CD4-positive, CD25-positive, alpha-beta regulatory T cell (primary cell): ENCODE measurements at regions not wholly inside any gene's neighbourhood (a gene's known extent, or its start where the extent isn't known, plus 50 kb on each side); places are given as distances from the start of the nearest gene placed in this dataset.

Experiments used
- ATAC-seq, 2 donors: fragments of 150-1000 bp; cut with Tn5 transposase; one replicate each; pipeline ENCODE4 v1.10.0; 2021; ENCODE audit warnings: low read depth in 2 of 2, moderate number of reproducible peaks in 2 of 2, moderate library complexity in 1 of 2
- DNase-seq, 3 donors: peaks; one replicate each; pipeline versions ENCODE4 v3.0.0 to v3.0.0-alpha.2; 2012 to 2022; ENCODE audit warnings: mixed read lengths in 1 of 3
- H3K27ac ChIP-seq: one replicate; pipeline ENCODE4 v1.7.0; 2013; ENCODE audit warnings: mild to moderate bottlenecking, low read length; ENCODE audit not compliant: insufficient read depth, poor library complexity, severe bottlenecking
- H3K27me3 ChIP-seq: one replicate; pipeline ENCODE4 v1.7.0; 2013; ENCODE audit warnings: low read length; ENCODE audit not compliant: control insufficient read depth, insufficient read depth
- H3K36me3 ChIP-seq: one replicate; pipeline ENCODE4 v1.7.0; 2013; ENCODE audit warnings: mild to moderate bottlenecking, low read length, moderate library complexity; ENCODE audit not compliant: control insufficient read depth, insufficient read depth
- H3K4me1 ChIP-seq: 2 replicates; pipeline ENCODE4 v1.7.0; 2013; ENCODE audit warnings: mild to moderate bottlenecking, low read length; ENCODE audit not compliant: insufficient read depth, control insufficient read depth, poor library complexity, severe bottlenecking
- H3K4me3 ChIP-seq: one replicate; pipeline ENCODE4 v1.7.0; 2013; ENCODE audit warnings: low read depth, mild to moderate bottlenecking, low read length, moderate library complexity
- H3K9me3 ChIP-seq, 2 experiments: 1 replicate in 1 of 2; 2 replicates in 1 of 2; pipeline ENCODE4 v1.7.0; 2013; ENCODE audit warnings: low read length in 2 of 2, mild to moderate bottlenecking in 1 of 2, moderate library complexity in 1 of 2; ENCODE audit not compliant: control insufficient read depth in 2 of 2
- H3K27ac Mint-ChIP-seq, 3 donors: one replicate each; pipeline ENCODE4 v1.8.0; 2020 to 2022; ENCODE audit warnings: mild to moderate bottlenecking in 3 of 3, mixed read lengths in 3 of 3, moderate library complexity in 2 of 3
- H3K27me3 Mint-ChIP-seq: one replicate; pipeline ENCODE4 v1.8.0; 2022; ENCODE audit warnings: mild to moderate bottlenecking, mixed read lengths
- H3K36me3 Mint-ChIP-seq: one replicate; pipeline ENCODE4 v1.8.0; 2020; ENCODE audit warnings: mixed read lengths
- H3K4me1 Mint-ChIP-seq, 4 donors: one replicate each; pipeline ENCODE4 v1.8.0; 2020 to 2022; ENCODE audit warnings: mixed read lengths in 4 of 4, mild to moderate bottlenecking in 1 of 4
- H3K4me3 Mint-ChIP-seq, 4 donors: one replicate each; pipeline ENCODE4 v1.8.0; 2020 to 2022; ENCODE audit warnings: mild to moderate bottlenecking in 4 of 4, mixed read lengths in 4 of 4, moderate library complexity in 3 of 4
- H3K9me3 Mint-ChIP-seq, 7 donors: one replicate each; pipeline ENCODE4 v1.8.0; 2020 to 2022; ENCODE audit warnings: mixed read lengths in 7 of 7, mild to moderate bottlenecking in 3 of 7, moderate library complexity in 2 of 7

- DNase-seq, result no peak
- no peak overlapping the region for H3K4me3 ChIP-seq
- Mint-ChIP-seq H3K27me3 (peaks cover 4% of the 10 kb centered on the region), H3K27ac (no peak overlapping the region), H3K9me3 (peaks cover 0 to 2% (median 0%) of the 10 kb centered on the region in 7 donors), H3K4me3 (no peak overlapping the region), H3K36me3 (no peaks in the 10 kb centered on the region), H3K4me1 (no peaks in the 10 kb centered on the region)
- H3K27me3 ChIP-seq, result no peaks in the 10 kb centered on the region
- no peak overlapping the region for H3K27ac ChIP-seq
- no peaks in the 10 kb centered on the region for H3K36me3 ChIP-seq
- H3K4me1 ChIP-seq, result no peaks in the 10 kb centered on the region
- ATAC-seq, result no peak
- H3K9me3 ChIP-seq, result no peaks in the 10 kb centered on the region
Observed at GRCh38 chr4:159410076-159410777, 307.3 kb downstream of the RAPGEF2 start.

- Histone ChIP-seq H3K4me1 (no peaks in the 10 kb centered on the region), H3K27me3 (no peaks in the 10 kb centered on the region), H3K4me3 (no peak overlapping the region), H3K36me3 (no peaks in the 10 kb centered on the region), H3K27ac (no peak overlapping the region), H3K9me3 (no peaks in the 10 kb centered on the region)
- Mint-ChIP-seq H3K9me3 (peaks cover 0 to 2% (median 0%) of the 10 kb centered on the region in 7 donors), H3K4me3 (no peak overlapping the region), H3K27ac (no peak overlapping the region), H3K4me1 (no peaks in the 10 kb centered on the region), H3K36me3 (no peaks in the 10 kb centered on the region), H3K27me3 (peaks cover 4% of the 10 kb centered on the region)
- no peak for ATAC-seq
- no peak for DNase-seq
Observed at GRCh38 chr4:159410891-159411290, 308.0 kb downstream of the RAPGEF2 start.

GRCh38 chr4:159413306-159413943, 310.5 kb downstream of the RAPGEF2 start:
- Mint-ChIP-seq H3K27ac (no peak overlapping the region), H3K36me3 (no peaks in the 10 kb centered on the region), H3K9me3 (peaks cover 0 to 2% (median 0%) of the 10 kb centered on the region in 7 donors), H3K4me1 (no peaks in the 10 kb centered on the region), H3K27me3 (peaks cover 4% of the 10 kb centered on the region), H3K4me3 (no peak overlapping the region)
- Histone ChIP-seq H3K27ac (no peak overlapping the region), H3K36me3 (no peaks in the 10 kb centered on the region), H3K4me3 (no peak overlapping the region), H3K9me3 (no peaks in the 10 kb centered on the region), H3K27me3 (no peaks in the 10 kb centered on the region), H3K4me1 (no peaks in the 10 kb centered on the region)
- ATAC-seq (no peak), DNase-seq (no peak)

GRCh38 chr4:159414305-159414704, 311.4 kb downstream of the RAPGEF2 start:
- Histone ChIP-seq H3K9me3 (no peaks in the 10 kb centered on the region), H3K4me3 (no peak overlapping the region), H3K27ac (no peak overlapping the region), H3K36me3 (no peaks in the 10 kb centered on the region), H3K27me3 (no peaks in the 10 kb centered on the region), H3K4me1 (no peaks in the 10 kb centered on the region)
- Mint-ChIP-seq H3K4me3 (no peak overlapping the region), H3K27me3 (peaks cover 4% of the 10 kb centered on the region), H3K4me1 (no peaks in the 10 kb centered on the region), H3K27ac (no peak overlapping the region), H3K36me3 (no peaks in the 10 kb centered on the region), H3K9me3 (peaks cover 0 to 2% (median 0%) of the 10 kb centered on the region in 7 donors)
- ATAC-seq, result no peak
- no peak for DNase-seq

GRCh38 chr4:159416073-159416472, 313.2 kb downstream of the RAPGEF2 start:
- no peaks in the 10 kb centered on the region for H3K36me3 ChIP-seq
- ATAC-seq (no peak), DNase-seq (no peak)
- Mint-ChIP-seq H3K27me3 (peaks cover 4% of the 10 kb centered on the region), H3K4me3 (no peak overlapping the region), H3K4me1 (no peaks in the 10 kb centered on the region), H3K27ac (no peak overlapping the region), H3K36me3 (no peaks in the 10 kb centered on the region), H3K9me3 (peaks cover 0 to 2% (median 0%) of the 10 kb centered on the region in 7 donors)
- H3K4me1 ChIP-seq, result no peaks in the 10 kb centered on the region
- no peak overlapping the region for H3K27ac ChIP-seq
- H3K4me3 ChIP-seq, result no peak overlapping the region
- H3K9me3 ChIP-seq, result no peaks in the 10 kb centered on the region
- H3K27me3 ChIP-seq, result no peaks in the 10 kb centered on the region

GRCh38 chr4:159416996-159417395, 314.1 kb downstream of the RAPGEF2 start:
- ATAC-seq, result no peak
- Mint-ChIP-seq H3K27me3 (peaks cover 4% of the 10 kb centered on the region), H3K4me1 (no peaks in the 10 kb centered on the region), H3K36me3 (no peaks in the 10 kb centered on the region), H3K9me3 (peaks cover 0 to 2% (median 0%) of the 10 kb centered on the region in 7 donors), H3K4me3 (no peak overlapping the region), H3K27ac (no peak overlapping the region)
- Histone ChIP-seq H3K4me1 (no peaks in the 10 kb centered on the region), H3K36me3 (no peaks in the 10 kb centered on the region), H3K27ac (no peak overlapping the region), H3K27me3 (no peaks in the 10 kb centered on the region), H3K4me3 (no peak overlapping the region), H3K9me3 (no peaks in the 10 kb centered on the region)
- DNase-seq, result no peak

- Histone ChIP-seq H3K27me3 (no peaks in the 10 kb centered on the region), H3K9me3 (no peaks in the 10 kb centered on the region), H3K36me3 (no peaks in the 10 kb centered on the region), H3K4me1 (no peaks in the 10 kb centered on the region), H3K27ac (no peak overlapping the region), H3K4me3 (no peak overlapping the region)
- H3K27ac Mint-ChIP-seq, result no peak overlapping the region
- no peak overlapping the region for H3K4me3 Mint-ChIP-seq
- ATAC-seq, result no peak
- DNase-seq, result no peak
- no peaks in the 10 kb centered on the region for H3K36me3 Mint-ChIP-seq
- H3K4me1 Mint-ChIP-seq, result no peaks in the 10 kb centered on the region
- peaks cover 0 to 2% (median 0%) of the 10 kb centered on the region in 7 donors for H3K9me3 Mint-ChIP-seq
- no peaks in the 10 kb centered on the region for H3K27me3 Mint-ChIP-seq
Observed at GRCh38 chr4:159420162-159421057, 317.5 kb downstream of the RAPGEF2 start.
